ENCODE measurements at regions not wholly inside any gene's neighbourhood (a gene's known extent, or its start where the extent isn't known, plus 50 kb on each side); places are given as distances from the start of the nearest gene placed in this dataset.

- in situ Hi-C loops (cut with HindIII; ENCODE audit: low sequenced_read_pairs): no loop called here
Measured at GRCh38 chr3:95607926-95608325, 1206.5 kb upstream of the EPHA6 start.

GRCh38 chr3:95609411-95609810 lies 1205.0 kb upstream of the EPHA6 start:
- in situ Hi-C loops (cut with HindIII; ENCODE audit: low sequenced_read_pairs): no loop called here
- TF ChIP-seq CTCF (IDR thresholded peaks at IDR 0.05; ENCODE audit: low read depth, low read length, missing control alignments): no peak
- no peak for DNase-seq (ENCODE audit: low read depth)
- no peak overlapping the region for H3K4me3 ChIP-seq (ENCODE audit: low read depth, low read length)

More at GRCh38 chr3:95607926-95608325, 1206.5 kb upstream of the EPHA6 start:
- no peak for TF ChIP-seq CTCF (IDR thresholded peaks at IDR 0.05; ENCODE audit: low read depth, low read length, missing control alignments)
- no peak for DNase-seq (ENCODE audit: low read depth)
- no peak overlapping the region for H3K4me3 ChIP-seq (ENCODE audit: low read depth, low read length)

GRCh38 chr3:95612611-95613010 lies 1201.8 kb upstream of the EPHA6 start:
- no peak overlapping the region for H3K4me3 ChIP-seq (ENCODE audit: low read depth, low read length)
- in situ Hi-C loops (cut with HindIII; ENCODE audit: low sequenced_read_pairs): no loop called here
- no peak for TF ChIP-seq CTCF (IDR thresholded peaks at IDR 0.05; ENCODE audit: low read depth, low read length, missing control alignments)
- DNase-seq (ENCODE audit: low read depth): no peak

GRCh38 chr3:95613993-95614392 lies 1200.4 kb upstream of the EPHA6 start:
- DNase-seq (ENCODE audit: low read depth): no peak
- H3K4me3 ChIP-seq (ENCODE audit: low read depth, low read length): no peak overlapping the region
- in situ Hi-C loops (cut with HindIII; ENCODE audit: low sequenced_read_pairs): no loop called here
- no peak for TF ChIP-seq CTCF (IDR thresholded peaks at IDR 0.05; ENCODE audit: low read depth, low read length, missing control alignments)

GRCh38 chr3:95615592-95616310 lies 1198.6 kb upstream of the EPHA6 start:
- in situ Hi-C loops (cut with HindIII; ENCODE audit: low sequenced_read_pairs): no loop called here
- DNase-seq (ENCODE audit: low read depth): no peak
- no peak overlapping the region for H3K4me3 ChIP-seq (ENCODE audit: low read depth, low read length)
- no peak for TF ChIP-seq CTCF (IDR thresholded peaks at IDR 0.05; ENCODE audit: low read depth, low read length, missing control alignments)

GRCh38 chr3:95626107-95626506 lies 1188.3 kb upstream of the EPHA6 start:
- in situ Hi-C loops (cut with HindIII; ENCODE audit: low sequenced_read_pairs): no loop called here
- no peak overlapping the region for H3K4me3 ChIP-seq (ENCODE audit: low read depth, low read length)
- DNase-seq (ENCODE audit: low read depth): no peak
- TF ChIP-seq CTCF (IDR thresholded peaks at IDR 0.05; ENCODE audit: low read depth, low read length, missing control alignments): no peak

All from astrocyte of the cerebellum (primary cell).